NT2/D1 (cell line): ENCODE measurements at regions not wholly inside any gene's neighbourhood (a gene's known extent, or its start where the extent isn't known, plus 50 kb on each side); places are given as distances from the start of the nearest gene placed in this dataset.
A peak's percentile ranks its signal among the peaks of the same experiment; 100 is the strongest.

Experiments used
- DNase-seq: peaks from one replicate; pipeline ENCODE4 v3.0.0-alpha.2; 2011; ENCODE audit warnings: low read depth, low spot score
- H3K27me3 ChIP-seq: 2 replicates; pipeline ENCODE4 v1.6.0; 2011; ENCODE audit warnings: mild to moderate bottlenecking; ENCODE audit not compliant: insufficient read length, insufficient read depth
- H3K36me3 ChIP-seq: 2 replicates; pipeline ENCODE4 v1.6.1; 2011; ENCODE audit warnings: mild to moderate bottlenecking, low read length, mixed read lengths; ENCODE audit not compliant: insufficient read depth, insufficient read length
- H3K4me1 ChIP-seq: 2 replicates; pipeline ENCODE4 v1.5.1; 2011; ENCODE audit not compliant: insufficient read depth, insufficient read length
- H3K4me3 ChIP-seq: 2 replicates; pipeline ENCODE4 v1.5.1; 2011; ENCODE audit warnings: low read depth; ENCODE audit not compliant: insufficient read length
- H3K9ac ChIP-seq: 2 replicates; pipeline ENCODE4 v1.6.0; 2011; ENCODE audit warnings: low read depth; ENCODE audit not compliant: insufficient read length
- H3K9me3 ChIP-seq: 2 replicates; pipeline ENCODE4 v1.5.1; 2011; ENCODE audit warnings: mild to moderate bottlenecking, low read length; ENCODE audit not compliant: insufficient read depth
- SUZ12 ChIP-seq: IDR thresholded peaks from 2 replicates; pipeline ENCODE4 v1.6.1; 2011; ENCODE audit not compliant: insufficient read length, insufficient read depth; ENCODE audit errors: extremely low read depth
- YY1 ChIP-seq: IDR thresholded peaks from 2 replicates; pipeline ENCODE4 v1.6.1; 2011; ENCODE audit not compliant: insufficient read length, insufficient read depth
- ZNF274 ChIP-seq: IDR thresholded peaks from 2 replicates; pipeline ENCODE4 v1.6.1; 2011; ENCODE audit warnings: mild to moderate bottlenecking, low read depth, low read length

- no peaks in the 10 kb centered on the region for H3K27me3 ChIP-seq
- DNase-seq = no peak
- peaks cover 13% of the 10 kb centered on the region; the same call in 1 of the 2 replicates for H3K9me3 ChIP-seq
- no peaks in the 10 kb centered on the region for H3K36me3 ChIP-seq
- no peaks in the 10 kb centered on the region for H3K4me1 ChIP-seq
- H3K9ac ChIP-seq = no peak overlapping the region
- H3K4me3 ChIP-seq = no peak overlapping the region
- TF ChIP-seq ZNF274 (no peak), SUZ12 (no peak), YY1 (no peak)
Observed at GRCh38 chr21:28799926-28800325, 192.8 kb downstream of the LTN1 start.

- H3K9me3 ChIP-seq = peaks cover 13% of the 10 kb centered on the region; the same call in 1 of the 2 replicates
- DNase-seq = no peak
- no peaks in the 10 kb centered on the region for H3K27me3 ChIP-seq
- no peak overlapping the region for H3K4me3 ChIP-seq
- no peaks in the 10 kb centered on the region for H3K36me3 ChIP-seq
- no peak for TF ChIP-seq SUZ12
- TF ChIP-seq ZNF274 = no peak
- TF ChIP-seq YY1 = no peak
- H3K9ac ChIP-seq = no peak overlapping the region
- no peaks in the 10 kb centered on the region for H3K4me1 ChIP-seq
Observed at GRCh38 chr21:28798798-28799197, 193.9 kb downstream of the LTN1 start.

GRCh38 chr21:28795251-28795650 is 197.4 kb downstream of the LTN1 start:
- Histone ChIP-seq H3K9me3 (peaks cover 13% of the 10 kb centered on the region; the same call in 1 of the 2 replicates), H3K4me1 (no peaks in the 10 kb centered on the region), H3K36me3 (no peaks in the 10 kb centered on the region), H3K27me3 (no peaks in the 10 kb centered on the region), H3K4me3 (no peak overlapping the region), H3K9ac (no peak overlapping the region)
- no peak for TF ChIP-seq SUZ12
- TF ChIP-seq YY1 = no peak
- TF ChIP-seq ZNF274 = no peak
- no peak for DNase-seq

GRCh38 chr21:28794371-28794851 is 198.3 kb downstream of the LTN1 start:
- no peaks in the 10 kb centered on the region for H3K4me1 ChIP-seq
- no peaks in the 10 kb centered on the region for H3K27me3 ChIP-seq
- peaks cover 8% of the 10 kb centered on the region; the same call in 1 of the 2 replicates for H3K9me3 ChIP-seq
- H3K36me3 ChIP-seq = no peaks in the 10 kb centered on the region
- DNase-seq = no peak
- H3K9ac ChIP-seq = no peak overlapping the region
- no peak overlapping the region for H3K4me3 ChIP-seq
- no peak for TF ChIP-seq SUZ12
- TF ChIP-seq ZNF274 = no peak

- Histone ChIP-seq H3K36me3 (no peaks in the 10 kb centered on the region), H3K9ac (no peak overlapping the region), H3K27me3 (no peaks in the 10 kb centered on the region), H3K4me3 (no peak overlapping the region), H3K4me1 (no peaks in the 10 kb centered on the region), H3K9me3 (no peaks in the 10 kb centered on the region)
- TF ChIP-seq ZNF274 = no peak
- TF ChIP-seq YY1 = no peak
- no peak for TF ChIP-seq SUZ12
- peak; percentile 11 for DNase-seq
Observed at GRCh38 chr21:28793043-28793442, 199.6 kb downstream of the LTN1 start.

GRCh38 chr21:28791595-28792282 is 200.9 kb downstream of the LTN1 start:
- Histone ChIP-seq H3K27me3 (no peaks in the 10 kb centered on the region), H3K4me1 (no peaks in the 10 kb centered on the region), H3K9ac (no peak overlapping the region), H3K4me3 (no peak overlapping the region), H3K36me3 (no peaks in the 10 kb centered on the region), H3K9me3 (no peaks in the 10 kb centered on the region)
- no peak for DNase-seq
- no peak for TF ChIP-seq YY1
- TF ChIP-seq ZNF274 = no peak
- no peak for TF ChIP-seq SUZ12

- DNase-seq = no peak
- no peaks in the 10 kb centered on the region for H3K27me3 ChIP-seq
- no peak overlapping the region for H3K9ac ChIP-seq
- H3K9me3 ChIP-seq = peaks cover 7% of the 10 kb centered on the region
- no peaks in the 10 kb centered on the region for H3K36me3 ChIP-seq
- no peaks in the 10 kb centered on the region for H3K4me1 ChIP-seq
- H3K4me3 ChIP-seq = no peak overlapping the region
- TF ChIP-seq YY1 (no peak), SUZ12 (no peak), ZNF274 (no peak)
Observed at GRCh38 chr21:28790335-28790734, 202.3 kb downstream of the LTN1 start.
